HG03469 (cell line): ENCODE measurements at regions not wholly inside any gene's neighbourhood (a gene's known extent, or its start where the extent isn't known, plus 50 kb on each side); places are given as distances from the start of the nearest gene placed in this dataset.

Experiments used
- ATAC-seq: cut with Tn5 transposase; IDR thresholded peaks from one replicate; pipeline ENCODE4 v1.9.1; 2021; ENCODE audit warnings: mild to moderate bottlenecking, moderate library complexity, moderate number of reproducible peaks; ENCODE audit not compliant: unreplicated experiment

DNA sequence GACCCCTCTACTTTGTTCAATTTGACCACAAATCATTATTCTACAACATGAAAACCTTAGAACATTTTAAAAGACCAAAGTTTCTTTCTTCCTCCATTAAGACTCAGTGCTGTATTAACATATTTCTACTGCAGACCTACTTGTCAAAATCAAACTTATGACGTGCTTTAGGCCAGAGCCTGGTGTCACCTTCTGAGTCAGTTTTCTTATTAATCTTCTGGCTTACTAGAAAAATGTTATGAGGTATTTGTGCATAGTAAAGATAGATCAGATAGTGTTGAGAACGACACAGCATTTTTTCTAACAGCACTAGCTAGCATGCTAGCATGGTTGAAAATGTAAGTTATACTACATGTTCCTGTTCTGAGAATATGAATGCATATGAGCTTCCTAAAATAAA, 333.6 kb upstream of the FAM241A start:
- ATAC-seq: no peak

DNA sequence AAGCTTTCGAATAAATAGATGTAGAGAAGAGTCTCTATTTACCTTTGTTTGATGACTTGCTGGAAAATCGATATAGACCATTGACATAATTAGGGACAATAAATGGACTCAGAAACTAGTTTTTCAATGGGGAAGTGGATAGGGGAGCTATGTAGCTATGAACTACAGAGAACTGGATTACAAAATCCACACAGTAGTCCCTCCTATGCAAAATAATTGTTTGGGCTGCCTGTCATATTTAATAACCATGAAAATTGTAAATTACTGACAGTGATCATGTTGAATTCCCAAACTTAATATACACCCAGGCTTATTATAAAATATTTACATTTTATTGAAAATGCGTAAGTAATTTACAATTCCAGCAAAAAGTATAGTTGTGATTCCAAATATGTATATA, 333.1 kb upstream of the FAM241A start:
- no peak for ATAC-seq

DNA sequence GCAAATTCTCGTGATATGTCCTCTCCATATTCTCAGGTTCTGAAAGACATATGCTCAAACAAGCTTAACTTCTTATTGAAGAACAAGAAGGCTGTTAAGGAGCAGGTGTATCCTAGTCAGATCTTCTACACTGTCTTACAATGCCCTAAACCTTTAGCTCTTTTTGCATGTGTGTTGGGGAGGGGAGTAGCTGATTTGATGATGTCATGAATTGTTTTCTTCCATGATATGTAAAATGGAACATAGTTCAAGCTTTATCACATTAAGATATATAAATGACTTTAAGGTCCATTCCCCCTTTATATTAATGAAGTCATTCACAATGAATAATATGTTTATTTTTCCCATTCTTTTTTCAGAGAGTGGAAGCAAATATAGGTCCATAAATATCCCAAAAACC, 332.5 kb upstream of the FAM241A start:
- ATAC-seq: no peak

DNA sequence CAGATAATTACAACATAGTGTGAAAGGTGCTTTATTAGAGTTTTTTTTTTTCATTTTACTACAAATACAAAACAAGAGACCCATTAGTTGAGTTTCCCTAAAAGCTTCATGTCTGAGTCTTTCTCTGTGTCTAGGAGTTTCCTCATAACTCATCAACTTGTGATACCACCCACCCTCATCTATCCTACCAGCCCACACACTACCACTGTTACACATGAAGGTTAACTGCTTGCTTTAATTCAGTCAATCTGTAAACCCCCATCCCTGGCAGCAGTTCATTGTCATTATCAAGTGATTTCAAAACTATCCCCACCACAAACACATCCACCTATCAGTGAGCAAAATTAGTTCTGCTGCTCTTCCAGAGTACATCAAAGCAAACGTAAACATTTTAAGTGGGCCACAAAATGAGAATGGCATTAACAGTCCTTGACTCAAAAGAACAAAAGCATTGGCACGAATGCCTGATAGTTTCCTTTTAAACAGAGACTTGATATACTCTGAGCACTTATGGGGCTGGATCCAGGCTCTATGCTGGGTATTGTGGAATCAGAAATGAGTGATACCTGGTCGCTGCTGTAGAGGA, 331.6 kb upstream of the FAM241A start:
- ATAC-seq: no peak

GRCh38 chr4:111814961-111815360, 330.3 kb upstream of the FAM241A start:
- no peak for ATAC-seq

GRCh38 chr4:111821342-111821741, 323.9 kb upstream of the FAM241A start:
- no peak for ATAC-seq

- ATAC-seq: no peak
Observed at GRCh38 chr4:111836601-111837000, 308.7 kb upstream of the FAM241A start.

DNA sequence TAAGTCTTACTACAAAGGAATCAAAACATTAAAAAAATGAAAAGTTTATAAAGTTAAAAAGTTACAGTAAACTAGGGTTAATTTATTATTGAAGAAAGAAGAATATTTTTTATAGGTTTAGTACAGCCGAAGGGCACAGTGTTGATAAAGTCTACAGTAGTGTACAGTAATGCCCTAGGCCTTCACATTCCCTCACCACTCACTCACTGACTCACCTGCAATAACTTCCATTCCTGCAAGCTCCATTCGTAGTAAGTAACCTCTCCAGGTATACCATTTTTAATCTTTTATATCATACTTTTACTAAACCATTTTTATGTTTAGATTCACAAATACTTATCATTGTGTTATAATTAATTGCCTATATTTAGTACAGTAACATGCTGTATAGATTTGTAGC, 307.5 kb upstream of the FAM241A start:
- ATAC-seq: no peak

DNA sequence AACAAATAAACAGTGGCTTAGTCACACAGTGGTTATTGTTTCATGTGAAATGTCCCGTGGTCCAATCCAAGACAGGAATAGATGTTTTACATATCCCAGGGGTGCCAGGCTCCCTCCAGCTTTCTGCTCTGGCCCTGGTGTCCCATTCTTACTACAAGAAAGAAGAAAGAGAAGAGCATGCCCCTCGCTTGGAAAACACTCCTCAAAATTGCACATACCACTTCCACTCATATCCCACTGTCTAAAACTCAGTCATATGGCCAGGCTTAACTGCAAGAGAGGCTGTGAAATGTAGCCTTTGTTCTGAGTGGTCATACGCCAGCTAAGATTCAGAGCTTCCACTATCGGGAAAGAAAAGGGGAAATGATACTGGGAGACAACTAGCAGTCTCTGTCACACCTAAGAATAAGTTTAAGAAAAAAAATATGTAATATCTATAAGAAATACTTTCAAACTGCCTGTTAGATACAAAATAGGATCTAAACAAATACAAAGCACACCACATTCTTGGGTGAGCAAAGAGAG, 306.8 kb upstream of the FAM241A start:
- ATAC-seq: peak; percentile 73

GRCh38 chr4:111839141-111839540, 306.1 kb upstream of the FAM241A start:
- no peak for ATAC-seq

DNA sequence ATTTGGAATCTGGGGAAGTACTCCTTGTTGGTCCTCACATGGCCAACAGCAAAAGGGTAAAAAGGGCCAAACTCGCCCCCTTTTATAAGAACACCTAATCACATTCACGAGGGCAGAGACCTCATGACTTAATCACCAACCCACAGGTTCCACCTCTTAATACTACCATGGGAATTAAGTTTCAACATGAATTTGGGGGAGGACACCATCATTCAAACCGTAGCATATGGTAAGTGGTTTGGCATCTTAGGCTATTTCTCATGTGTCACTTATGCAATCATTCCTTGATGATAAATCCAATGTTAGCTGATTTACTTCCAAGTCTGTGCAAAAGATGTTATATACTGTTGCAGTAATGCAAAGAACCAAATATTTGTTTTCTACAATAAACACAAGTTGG, 302.9 kb upstream of the FAM241A start:
- no peak for ATAC-seq

DNA sequence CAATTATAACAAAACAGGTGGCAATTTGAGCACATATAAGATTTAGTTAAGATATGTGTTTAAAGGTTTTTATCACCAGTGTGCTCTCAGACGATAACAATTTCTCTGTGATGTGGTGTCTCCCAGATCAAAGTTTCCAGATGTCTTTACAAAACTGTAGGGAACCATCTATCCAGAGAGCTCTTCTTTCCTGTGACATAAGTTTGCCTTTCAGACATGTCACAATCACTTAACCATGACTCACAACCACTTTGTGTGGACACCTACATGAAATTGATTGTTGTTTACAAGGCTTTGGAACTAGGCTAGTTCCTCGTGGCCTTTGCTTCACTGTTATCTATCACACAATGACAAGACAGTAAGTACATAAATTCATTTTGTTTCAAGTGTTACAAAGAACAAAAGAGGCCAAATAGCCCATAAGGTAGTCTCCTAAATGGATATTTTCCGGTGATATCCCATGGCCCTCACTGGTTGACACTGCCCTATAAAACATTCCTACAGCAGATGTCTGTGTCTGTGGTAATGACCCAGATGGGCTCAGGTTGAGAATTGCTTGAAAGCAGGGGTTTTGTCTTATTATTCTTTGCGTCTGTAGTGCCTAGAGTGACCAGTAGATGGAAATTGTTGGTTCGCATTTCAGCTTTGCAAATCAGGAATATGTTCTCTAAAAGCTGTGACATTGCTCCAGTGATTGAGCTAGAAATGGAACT, 297.8 kb upstream of the FAM241A start:
- ATAC-seq: peak; percentile 51

DNA sequence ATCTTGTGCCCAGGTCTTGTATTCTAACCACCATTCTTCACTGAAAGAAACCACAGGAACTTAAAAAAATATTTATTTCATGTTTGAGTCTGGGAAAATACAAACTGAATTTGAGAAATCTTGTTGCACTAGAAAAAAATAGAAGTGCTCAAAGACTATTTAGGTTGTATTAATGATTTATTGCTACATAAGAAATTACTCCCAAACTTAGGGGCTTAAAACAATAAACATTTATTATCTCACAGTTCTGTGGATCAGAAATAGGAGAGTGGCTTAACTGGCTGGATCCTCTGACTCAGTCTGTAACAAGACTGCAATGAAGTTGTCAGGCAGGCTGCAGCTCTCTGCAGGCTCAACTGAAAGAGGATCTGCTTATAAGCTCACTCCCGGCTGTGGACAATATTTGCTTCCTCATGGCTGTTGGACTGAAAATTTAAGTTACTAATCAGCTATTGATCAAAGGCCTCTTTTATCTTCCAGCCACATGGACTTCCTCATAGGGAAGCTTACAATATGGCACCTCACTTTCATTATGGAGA, 295.4 kb upstream of the FAM241A start:
- no peak for ATAC-seq

- ATAC-seq: peak; percentile 57
Observed at GRCh38 chr4:111854494-111855087, 290.7 kb upstream of the FAM241A start.

GRCh38 chr4:111855308-111855707, 289.9 kb upstream of the FAM241A start:
- ATAC-seq: no peak

DNA sequence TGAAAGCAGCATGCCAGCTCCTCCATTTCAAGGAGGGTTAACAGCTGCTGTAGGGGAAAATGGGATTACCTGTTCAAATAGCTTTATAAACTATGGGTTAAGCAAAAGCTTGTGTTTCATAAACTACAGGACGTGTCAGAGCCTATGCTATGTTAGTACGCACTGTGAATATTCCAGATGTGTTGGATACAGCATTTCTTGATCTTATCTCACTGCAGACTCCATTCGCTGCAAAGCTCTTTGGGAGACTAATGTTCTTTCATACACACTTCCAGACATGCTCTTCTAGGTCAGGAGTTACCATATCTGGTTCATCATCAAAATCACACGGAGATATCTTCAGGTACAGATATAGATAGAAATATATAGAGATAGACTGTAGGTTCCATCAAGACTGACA, 281.2 kb upstream of the FAM241A start:
- ATAC-seq: no peak

DNA sequence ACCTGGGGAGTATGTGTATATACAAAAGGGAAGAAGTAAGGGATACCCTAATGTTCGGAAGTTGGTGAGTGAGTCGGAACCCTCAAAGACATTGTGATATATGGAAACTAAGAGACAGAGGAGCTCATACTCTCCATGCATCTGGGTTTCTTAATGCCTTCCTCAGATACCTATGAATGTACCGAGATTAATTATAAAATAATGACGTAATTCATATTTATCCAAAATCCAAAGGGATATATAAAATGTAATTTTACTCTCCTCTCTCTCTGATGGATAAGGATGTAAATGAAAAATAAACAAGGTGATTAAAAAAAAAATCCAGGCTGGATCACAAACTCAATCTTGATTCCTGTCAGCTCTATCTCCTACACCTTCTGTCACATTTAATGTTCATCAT, 275.9 kb upstream of the FAM241A start:
- ATAC-seq: no peak

GRCh38 chr4:111871802-111872201, 273.5 kb upstream of the FAM241A start:
- no peak for ATAC-seq

GRCh38 chr4:111873801-111874200, 271.5 kb upstream of the FAM241A start:
- no peak for ATAC-seq

DNA sequence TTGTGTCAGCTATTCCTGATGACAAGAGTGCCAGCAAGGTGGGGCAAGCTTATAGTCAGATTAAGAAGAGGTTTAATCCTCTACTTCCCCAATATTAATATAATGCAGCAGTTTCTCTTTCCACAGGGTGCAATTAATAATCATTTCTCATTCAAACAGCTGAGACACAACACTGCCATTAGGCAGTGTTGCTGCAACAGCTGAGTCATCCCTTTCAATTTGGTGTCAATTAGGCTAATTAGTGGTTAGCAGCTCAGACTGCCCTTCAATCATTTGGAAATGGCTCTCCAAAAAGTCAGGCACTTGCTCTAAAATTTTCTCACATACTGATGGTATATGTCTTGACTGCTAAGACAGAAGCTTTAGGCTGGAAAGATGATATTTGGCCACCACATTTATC, 265.7 kb upstream of the FAM241A start:
- ATAC-seq: no peak

GRCh38 chr4:111880116-111880515, 265.1 kb upstream of the FAM241A start:
- no peak for ATAC-seq

- ATAC-seq: no peak
Observed at GRCh38 chr4:111883557-111883999, 261.7 kb upstream of the FAM241A start.
